NCI-H345 treated with DMSO at 0.1 percent for 48 hours (cell line): ENCODE measurements at regions not wholly inside any gene's neighbourhood (a gene's known extent, or its start where the extent isn't known, plus 50 kb on each side); places are given as distances from the start of the nearest gene placed in this dataset.

Source experiments
- DNase-seq: peaks from one replicate; lab custom pipeline; 2025; ENCODE audit not compliant: unreplicated experiment; lab: John Stamatoyannopoulos, UW

- no peak for DNase-seq
Measured at GRCh38 chr2:18200771-18201170, 322.3 kb downstream of the KCNS3 start.

GRCh38 chr2:18198677-18199076 is 320.2 kb downstream of the KCNS3 start:
- DNase-seq: no peak

- no peak for DNase-seq
Measured at GRCh38 chr2:18194161-18194560, 315.7 kb downstream of the KCNS3 start.

DNA sequence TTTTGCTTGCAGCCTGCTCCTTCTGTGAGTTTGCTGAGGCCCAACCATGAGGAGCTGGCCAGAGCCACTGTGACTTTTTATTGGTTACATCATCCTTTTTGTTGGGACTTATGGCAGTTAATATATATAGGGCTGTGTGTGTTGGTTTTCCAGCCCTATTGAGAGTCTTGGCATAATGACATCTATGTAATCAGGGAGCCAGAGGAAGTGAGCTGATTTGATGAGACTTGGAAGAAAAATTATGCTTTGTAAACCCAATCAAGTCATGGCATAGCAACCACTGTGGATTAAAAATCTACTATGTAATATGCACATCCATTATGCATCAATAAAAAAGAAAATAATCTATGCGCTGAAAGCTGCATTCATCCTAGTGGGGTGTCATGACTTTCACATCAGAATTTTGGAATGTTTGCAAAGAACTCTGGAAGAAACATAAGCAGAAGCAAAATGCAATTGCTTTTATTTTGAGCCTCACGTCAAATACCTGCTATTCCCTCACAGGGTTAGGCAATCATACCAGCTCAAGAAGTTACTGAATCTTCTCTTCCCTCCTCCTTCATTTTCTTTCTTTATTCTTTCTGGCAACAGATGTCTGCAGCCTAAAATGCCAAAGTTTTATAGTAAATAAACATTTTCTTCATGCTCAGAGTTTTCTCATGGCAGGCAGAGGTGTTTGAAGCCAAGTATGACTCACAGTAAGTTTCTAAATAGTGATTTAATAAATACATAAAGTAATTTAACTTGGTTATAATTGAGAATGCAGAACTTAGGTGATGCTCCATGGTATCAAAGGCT is 308.5 kb downstream of the KCNS3 start:
- no peak for DNase-seq

DNA sequence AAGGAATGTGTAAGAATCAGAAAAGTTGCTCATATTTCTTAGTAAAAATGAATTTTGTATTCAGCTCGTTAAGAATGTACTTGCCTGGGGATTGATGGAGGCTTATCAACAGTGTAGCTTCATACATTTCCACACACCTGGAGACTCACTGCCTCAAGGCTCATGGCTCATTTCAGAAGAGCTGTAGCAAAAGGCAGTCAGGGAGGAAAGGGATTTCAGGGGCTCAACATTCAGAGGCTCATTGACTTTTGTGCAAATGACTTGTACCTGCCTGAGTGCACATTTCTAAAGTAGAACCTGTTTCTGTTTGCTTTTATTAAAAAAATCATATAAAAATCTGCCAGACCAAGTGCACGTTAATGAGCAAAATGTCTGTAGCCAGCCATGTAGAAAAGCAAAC is 304.4 kb downstream of the KCNS3 start:
- no peak for DNase-seq

DNA sequence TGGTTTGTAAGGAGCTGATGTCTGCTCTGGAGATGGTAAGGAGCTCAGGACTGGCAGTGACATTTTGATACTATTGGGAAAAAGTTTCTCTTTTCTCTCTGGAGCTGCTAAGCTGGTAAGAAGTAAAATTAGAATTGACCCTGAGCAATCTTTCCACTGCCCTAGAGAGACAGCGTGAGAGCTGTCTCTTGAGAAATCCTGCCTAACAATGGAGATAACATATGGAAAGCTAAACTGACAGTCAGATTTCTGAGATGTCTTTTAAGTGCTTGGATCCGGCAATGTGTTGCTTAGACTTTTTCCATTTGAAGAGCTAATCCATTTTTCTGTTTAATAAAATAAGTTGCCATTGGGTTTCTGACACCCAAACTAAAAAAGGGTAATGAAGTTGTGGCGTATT is 302.4 kb downstream of the KCNS3 start:
- DNase-seq: no peak

- no peak for DNase-seq
Measured at GRCh38 chr2:18180031-18180610, 301.7 kb downstream of the KCNS3 start.

DNA sequence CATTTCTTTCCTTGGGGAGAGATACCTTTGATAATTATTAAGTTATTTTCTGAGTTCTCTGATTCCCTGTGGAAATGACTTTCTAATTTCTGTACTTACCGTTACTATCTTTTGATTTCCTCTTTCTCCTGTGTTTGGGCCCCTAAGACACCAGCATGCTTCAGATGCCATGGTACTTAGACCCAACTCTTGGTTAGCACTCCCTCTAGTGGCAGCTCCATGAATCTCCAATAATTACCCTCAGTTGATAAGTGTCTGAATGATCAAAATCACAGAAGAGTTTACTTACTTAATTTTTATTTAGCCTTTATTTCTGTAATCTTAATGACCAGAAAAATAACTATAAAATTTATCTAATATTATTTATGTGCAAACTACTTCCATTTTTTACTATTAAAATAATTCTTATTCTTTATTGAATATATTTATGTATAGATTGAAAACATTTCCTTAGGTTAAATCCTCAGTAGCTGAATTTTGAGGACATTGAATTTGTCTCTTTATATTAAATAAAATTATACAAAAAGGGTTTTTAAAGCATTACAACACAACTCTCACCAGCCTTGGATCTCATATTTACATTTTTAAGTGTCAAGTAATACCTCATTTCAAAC is 300.4 kb downstream of the KCNS3 start:
- peak; percentile 59 for DNase-seq

GRCh38 chr2:18176679-18177215 is 298.3 kb downstream of the KCNS3 start:
- no peak for DNase-seq

DNA sequence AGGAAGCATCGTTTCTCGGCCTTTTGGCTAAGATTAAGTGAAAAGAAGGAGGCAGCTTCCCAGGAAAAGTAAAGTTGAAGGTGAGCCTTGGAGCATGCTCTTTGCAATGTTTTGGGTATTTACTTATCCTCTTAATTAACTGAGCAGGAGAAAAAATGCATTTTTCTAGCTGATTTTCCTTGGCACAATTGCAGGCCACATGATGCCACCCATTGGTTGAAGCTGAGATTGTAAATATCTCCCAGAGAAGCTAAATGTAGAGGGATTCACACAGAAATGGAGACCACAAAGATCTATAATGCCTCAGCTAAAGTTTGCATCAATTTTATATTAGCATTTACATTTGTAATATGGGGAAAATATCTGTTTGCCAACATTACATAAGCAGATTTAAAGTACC is 294.1 kb downstream of the KCNS3 start:
- DNase-seq: no peak

GRCh38 chr2:18171191-18172139 is 293.0 kb downstream of the KCNS3 start:
- no peak for DNase-seq

GRCh38 chr2:18170642-18171041 is 292.2 kb downstream of the KCNS3 start:
- DNase-seq: no peak

DNA sequence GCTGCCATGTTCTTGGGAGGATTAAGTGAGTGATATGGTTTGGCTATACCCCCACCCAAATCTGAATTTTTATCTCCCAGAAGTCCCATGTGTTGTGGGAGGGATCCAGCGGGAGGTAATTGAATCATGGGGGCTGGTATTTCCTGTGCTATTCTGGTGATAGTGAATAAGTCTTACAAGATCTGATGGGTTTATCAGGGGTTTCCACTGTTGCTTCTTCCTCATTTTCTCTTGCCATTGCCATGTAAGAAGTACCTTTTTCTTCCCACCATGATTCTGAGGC is 291.4 kb downstream of the KCNS3 start:
- DNase-seq: no peak

- no peak for DNase-seq
Measured at GRCh38 chr2:18169121-18169892, 290.8 kb downstream of the KCNS3 start.

DNA sequence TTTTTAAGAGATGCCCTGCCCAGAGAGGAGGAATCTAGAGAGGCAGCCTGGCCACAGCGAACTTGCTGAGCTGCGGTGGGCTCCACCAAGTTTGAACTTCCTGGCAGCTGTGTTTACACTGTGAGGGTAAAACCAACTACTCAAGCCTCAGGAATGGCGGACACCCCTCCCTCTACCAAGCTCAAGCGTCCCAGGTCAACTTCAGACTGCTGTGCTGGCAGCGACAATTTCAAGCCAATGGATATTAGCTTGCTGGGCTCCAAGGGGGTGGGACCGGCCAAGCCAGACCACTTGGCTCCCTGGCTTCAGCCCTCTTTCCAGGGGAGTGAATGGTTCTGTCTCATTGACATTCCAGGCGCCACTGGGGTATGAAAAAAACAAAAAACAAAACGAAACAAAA is 289.4 kb downstream of the KCNS3 start:
- no peak for DNase-seq

GRCh38 chr2:18161681-18162080 is 283.2 kb downstream of the KCNS3 start:
- no peak for DNase-seq

GRCh38 chr2:18159896-18160295 is 281.4 kb downstream of the KCNS3 start:
- no peak for DNase-seq

DNA sequence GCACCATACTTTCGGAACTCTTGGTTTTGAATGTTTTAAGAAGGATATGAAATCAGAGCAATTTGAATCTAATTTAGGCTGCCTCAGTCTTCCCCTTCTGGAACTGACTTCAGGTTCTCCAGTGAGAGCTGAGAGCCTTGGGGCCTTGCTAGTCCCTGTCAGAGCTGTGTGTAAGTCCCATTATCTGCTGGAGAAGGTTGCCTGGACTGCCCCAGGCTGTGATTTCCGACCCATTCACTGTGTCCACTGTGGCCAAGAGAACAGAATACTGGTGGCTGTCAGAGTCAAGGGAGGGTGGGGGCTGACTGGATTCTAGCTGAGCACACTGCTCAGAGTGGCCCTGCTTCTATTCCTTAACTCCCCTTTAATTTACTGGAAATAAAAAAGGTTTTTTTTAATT is 278.0 kb downstream of the KCNS3 start:
- no peak for DNase-seq

DNA sequence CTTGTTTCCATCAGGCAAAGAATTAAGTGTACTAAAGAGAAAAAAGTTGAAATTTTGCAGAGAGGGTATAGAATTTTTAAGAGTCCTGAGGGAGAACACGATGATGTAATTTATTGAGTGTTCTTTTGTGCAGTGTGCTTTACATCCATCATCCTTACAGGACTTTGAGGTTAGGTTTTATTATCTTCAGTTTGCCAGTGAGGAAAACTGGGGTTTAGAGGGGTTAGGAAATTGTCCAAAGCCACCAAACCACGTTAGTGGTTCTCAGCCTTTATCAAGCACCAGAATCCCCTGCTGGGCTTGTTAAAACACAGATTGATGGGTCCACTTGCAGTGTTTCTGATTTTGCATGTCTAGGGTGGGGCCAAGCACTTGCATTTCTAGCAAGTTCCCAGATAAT is 277.5 kb downstream of the KCNS3 start:
- DNase-seq: no peak

GRCh38 chr2:18154812-18155211 is 276.3 kb downstream of the KCNS3 start:
- no peak for DNase-seq

DNA sequence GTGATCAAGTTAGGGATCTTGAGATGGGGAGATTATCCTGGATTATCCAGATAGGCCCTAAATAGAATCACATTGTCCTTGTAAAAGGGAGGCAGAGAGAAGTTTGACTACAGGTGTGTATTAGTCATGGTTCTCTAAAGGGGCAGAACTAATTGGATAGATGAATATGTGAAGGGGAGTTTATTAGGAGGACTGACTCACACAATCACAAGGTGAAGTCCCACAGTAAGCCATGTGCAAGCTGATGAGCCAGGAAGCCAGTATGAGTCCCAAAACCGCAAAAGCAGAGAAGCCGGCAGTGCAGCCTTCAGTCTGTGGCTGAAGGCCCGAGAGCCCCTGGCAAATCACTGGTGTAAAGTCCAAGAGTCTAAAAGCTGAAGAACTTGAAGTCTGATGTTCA is 275.8 kb downstream of the KCNS3 start:
- DNase-seq: no peak
